Subcutaneous abdominal adipose tissue (tissue), 5 donors: ENCODE measurements at regions not wholly inside any gene's neighbourhood (a gene's known extent, or its start where the extent isn't known, plus 50 kb on each side); places are given as distances from the start of the nearest gene placed in this dataset.
"Not testable (repeated sequence)": the region's sequence is repeated elsewhere in the genome, so short reads cannot be mapped to it uniquely, and the experiment has no call there.

Experiments used
- H3K27ac ChIP-seq: one replicate; pipeline ENCODE4 v1.7.0; 2013; ENCODE audit warnings: low read depth, mild to moderate bottlenecking, inconsistent platforms, low read length, moderate library complexity
- H3K27me3 ChIP-seq, 5 donors: one replicate each; pipeline ENCODE4 v1.7.0; 2013; ENCODE audit warnings: low read length in 5 of 5, inconsistent platforms in 1 of 5; ENCODE audit not compliant: control insufficient read depth in 5 of 5, insufficient read depth in 4 of 5
- H3K36me3 ChIP-seq, 5 donors: one replicate each; pipeline ENCODE4 v1.7.0; 2013; ENCODE audit warnings: low read length in 5 of 5; ENCODE audit not compliant: control insufficient read depth in 5 of 5, insufficient read depth in 5 of 5
- H3K4me1 ChIP-seq, 5 donors: one replicate each; pipeline ENCODE4 v1.7.0; 2013; ENCODE audit warnings: low read length in 5 of 5, mild to moderate bottlenecking in 3 of 5, moderate library complexity in 1 of 5; ENCODE audit not compliant: control insufficient read depth in 5 of 5, insufficient read depth in 5 of 5
- H3K4me3 ChIP-seq, 5 donors: one replicate each; pipeline ENCODE4 v1.7.0; 2013; ENCODE audit warnings: low read length in 5 of 5, low read depth in 1 of 5
- H3K9ac ChIP-seq, 5 donors: one replicate each; pipeline ENCODE4 v1.7.0; 2013; ENCODE audit warnings: low read length in 5 of 5, mild to moderate bottlenecking in 4 of 5, moderate library complexity in 3 of 5
- H3K9me3 ChIP-seq, 5 donors: one replicate each; pipeline ENCODE4 v1.7.0; 2013; ENCODE audit warnings: low read length in 5 of 5; ENCODE audit not compliant: control insufficient read depth in 5 of 5
- donor health status: healthy.
- donor health status: healthy.
- donor health status: healthy.
- donor health status: healthy.
- donor health status: healthy.

DNA sequence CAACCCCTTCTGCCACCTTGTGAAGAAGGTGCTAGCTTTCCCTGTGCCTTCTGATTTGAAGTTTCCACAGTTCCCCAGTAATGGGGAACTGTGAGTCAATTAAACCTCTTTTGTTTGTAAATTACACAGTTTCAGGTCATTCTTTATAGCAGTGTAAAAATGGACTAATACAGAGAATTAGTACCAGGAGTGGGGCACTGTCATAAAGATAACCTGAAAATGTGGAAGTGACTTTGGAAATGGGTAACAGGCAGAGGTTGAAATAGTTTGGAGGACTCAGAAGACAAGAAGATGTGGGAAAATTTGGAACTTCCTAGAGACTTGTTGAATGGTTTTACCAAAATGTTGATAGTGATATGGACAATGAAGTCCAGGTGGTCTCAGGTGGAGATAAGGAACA, 131.0 kb upstream of the HAND2 start:
- Histone ChIP-seq H3K9me3 (peaks cover 0 to 6% (median 0%) of the 10 kb centered on the region in 5 donors), H3K27me3 (no peaks in the 10 kb centered on the region), H3K27ac (no peak overlapping the region), H3K36me3 (no peaks in the 10 kb centered on the region), H3K4me1 (no peaks in the 10 kb centered on the region), H3K9ac (no peak overlapping the region), H3K4me3 (no peak overlapping the region)

GRCh38 chr4:173656898-173657297, 126.9 kb upstream of the HAND2 start:
- no peak overlapping the region for H3K4me3 ChIP-seq
- peaks cover 0 to 6% (median 0%) of the 10 kb centered on the region in 5 donors for H3K9me3 ChIP-seq
- H3K9ac ChIP-seq: no peak overlapping the region
- H3K27ac ChIP-seq: no peak overlapping the region
- H3K4me1 ChIP-seq: no peaks in the 10 kb centered on the region
- no peaks in the 10 kb centered on the region for H3K36me3 ChIP-seq
- no peaks in the 10 kb centered on the region for H3K27me3 ChIP-seq

- no peak overlapping the region for H3K4me3 ChIP-seq
- H3K36me3 ChIP-seq: no peaks in the 10 kb centered on the region
- H3K9ac ChIP-seq: no peak overlapping the region
- no peak overlapping the region for H3K27ac ChIP-seq
- no peaks in the 10 kb centered on the region for H3K4me1 ChIP-seq
- H3K27me3 ChIP-seq: no peaks in the 10 kb centered on the region
- no peaks in the 10 kb centered on the region for H3K9me3 ChIP-seq
These were observed 122.4 kb upstream of the HAND2 start for GRCh38 chr4:173652283-173652931.

GRCh38 chr4:173651651-173652282, 121.7 kb upstream of the HAND2 start:
- Histone ChIP-seq H3K9me3 (no peaks in the 10 kb centered on the region), H3K4me1 (no peaks in the 10 kb centered on the region), H3K36me3 (no peaks in the 10 kb centered on the region), H3K27ac (no peak overlapping the region), H3K4me3 (no peak overlapping the region), H3K27me3 (no peaks in the 10 kb centered on the region), H3K9ac (no peak overlapping the region)

DNA sequence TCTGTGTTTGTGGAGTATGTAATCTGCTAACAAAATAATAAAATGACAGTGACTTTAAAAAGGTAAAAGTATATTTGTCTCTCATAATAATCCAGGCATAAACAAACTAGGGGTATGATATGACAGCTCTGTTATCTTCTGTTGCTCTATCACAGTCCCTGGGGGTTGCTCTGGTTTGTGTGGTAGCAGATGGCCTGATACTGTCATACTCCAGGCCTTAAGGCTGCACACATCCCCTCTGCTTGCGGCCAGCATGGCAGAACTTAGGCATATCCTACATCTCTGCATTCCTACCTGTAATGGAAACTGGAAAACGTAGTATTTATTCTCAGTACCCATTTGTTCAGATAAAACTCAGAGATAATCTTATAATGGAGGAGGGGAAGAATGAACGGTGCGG, 117.9 kb upstream of the HAND2 start:
- H3K27me3 ChIP-seq: no peaks in the 10 kb centered on the region
- no peaks in the 10 kb centered on the region for H3K4me1 ChIP-seq
- no peaks in the 10 kb centered on the region for H3K36me3 ChIP-seq
- H3K4me3 ChIP-seq: no peak overlapping the region
- H3K9me3 ChIP-seq: no peaks in the 10 kb centered on the region
- H3K27ac ChIP-seq: no peak overlapping the region
- no peak overlapping the region for H3K9ac ChIP-seq

GRCh38 chr4:173642509-173642908, 112.5 kb upstream of the HAND2 start:
- H3K9me3 ChIP-seq: peaks cover 0 to 7% (median under 1%) of the 10 kb centered on the region in 5 donors
- no peaks in the 10 kb centered on the region for H3K27me3 ChIP-seq
- H3K27ac ChIP-seq: no peak overlapping the region
- no peaks in the 10 kb centered on the region for H3K36me3 ChIP-seq
- H3K9ac ChIP-seq: no peak overlapping the region
- H3K4me1 ChIP-seq: no peaks in the 10 kb centered on the region
- H3K4me3 ChIP-seq: no peak overlapping the region

DNA sequence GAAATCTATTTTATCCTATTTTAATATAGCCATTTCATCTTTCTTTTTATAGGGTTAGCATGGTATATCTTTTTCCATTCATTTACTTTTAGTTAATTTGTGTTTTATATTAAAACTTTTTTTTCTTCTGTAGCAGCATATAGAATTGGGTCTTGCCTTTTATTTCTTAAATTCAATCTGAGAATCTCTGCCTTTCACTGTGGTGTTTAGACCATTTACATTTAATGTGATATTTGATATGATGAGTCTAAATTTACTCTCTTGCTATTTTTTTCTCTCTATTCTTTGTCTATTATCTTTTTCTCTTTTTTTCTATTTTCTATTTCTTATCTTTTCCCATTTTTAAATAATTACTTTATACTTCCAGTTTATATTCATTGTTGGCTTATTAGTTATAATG, 105.4 kb upstream of the HAND2 start:
- Histone ChIP-seq H3K27me3 (no peaks in the 10 kb centered on the region), H3K27ac (no peak overlapping the region), H3K4me3 (no peak overlapping the region), H3K36me3 (no peaks in the 10 kb centered on the region), H3K4me1 (no peaks in the 10 kb centered on the region), H3K9me3 (peaks cover 6 to 32% (median 19%) of the 10 kb centered on the region in 5 donors), H3K9ac (no peak overlapping the region)

DNA sequence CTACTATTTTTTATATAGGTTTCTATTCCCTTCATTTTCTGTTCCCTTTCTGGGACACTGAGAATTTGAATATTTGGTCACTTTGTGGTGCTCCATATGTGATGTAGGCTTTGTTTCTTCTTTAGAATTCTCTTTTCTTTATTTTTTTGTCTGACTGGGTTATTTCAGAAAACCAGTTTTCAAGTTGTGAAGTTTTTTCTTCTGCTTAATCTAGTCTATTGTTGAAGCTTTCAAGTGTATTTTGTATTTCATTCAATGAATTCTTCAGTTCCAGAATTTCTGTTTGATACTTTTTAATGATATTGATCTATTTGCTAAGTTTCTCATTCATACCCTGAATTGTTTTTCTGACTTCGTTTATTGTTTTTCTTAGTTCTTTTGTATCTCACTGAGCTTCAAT, 96.2 kb upstream of the HAND2 start:
- H3K4me1 ChIP-seq: no peaks in the 10 kb centered on the region
- H3K9ac ChIP-seq: no peak overlapping the region
- no peak overlapping the region for H3K4me3 ChIP-seq
- H3K27me3 ChIP-seq: no peaks in the 10 kb centered on the region
- no peak overlapping the region for H3K27ac ChIP-seq
- H3K36me3 ChIP-seq: no peaks in the 10 kb centered on the region
- peaks cover 0 to 38% (median 24%) of the 10 kb centered on the region in 5 donors for H3K9me3 ChIP-seq

- not testable (repeated sequence) for H3K27me3 ChIP-seq, H3K9ac ChIP-seq, H3K27ac ChIP-seq, H3K36me3 ChIP-seq, H3K4me3 ChIP-seq, H3K4me1 ChIP-seq
- H3K9me3 ChIP-seq: peaks cover 0 to 21% (median 13%) of the 10 kb centered on the region in 5 donors
These were observed 88.6 kb upstream of the HAND2 start for GRCh38 chr4:173618648-173619047.

DNA sequence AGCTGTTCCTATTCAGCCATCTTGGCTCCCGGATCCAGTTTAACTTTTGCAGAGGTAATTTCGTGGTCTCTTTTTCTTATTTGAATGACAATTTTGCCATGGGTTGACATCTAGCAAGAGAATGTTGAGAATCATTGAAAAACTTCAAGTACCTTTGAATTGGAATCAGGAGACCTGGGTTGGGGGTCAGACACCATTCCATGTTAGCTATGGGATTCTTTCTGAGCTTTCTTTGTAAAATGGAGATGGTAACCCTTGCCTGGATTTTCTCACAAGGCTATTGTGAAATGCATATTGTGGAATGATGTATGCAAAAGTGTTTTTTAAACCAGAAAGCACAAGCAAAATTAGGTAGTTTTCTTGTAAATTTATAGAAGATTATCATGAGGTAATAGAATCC, 79.1 kb upstream of the HAND2 start:
- H3K27me3 ChIP-seq: no peaks in the 10 kb centered on the region

More for the DNA sequence above, 79.1 kb upstream of the HAND2 start:
- no peak overlapping the region for H3K9ac ChIP-seq
- H3K36me3 ChIP-seq: no peaks in the 10 kb centered on the region
- no peaks in the 10 kb centered on the region for H3K4me1 ChIP-seq
- H3K27ac ChIP-seq: no peak overlapping the region
- H3K4me3 ChIP-seq: no peak overlapping the region
- H3K9me3 ChIP-seq: peaks cover 0 to 3% (median 0%) of the 10 kb centered on the region in 5 donors
